BJ (cell line): ENCODE measurements at regions not wholly inside any gene's neighbourhood (a gene's known extent, or its start where the extent isn't known, plus 50 kb on each side); places are given as distances from the start of the nearest gene placed in this dataset.
A peak's percentile ranks its signal among the peaks of the same experiment; 100 is the strongest.

Source experiments
- CTCF ChIA-PET: fragments of 350-600 bp; formaldehyde crosslinking; extraction: SDS; loops from one replicate; lab custom pipeline; 2021; ENCODE audit warnings: antibody characterized with exemption, inconsistent platforms; lab: Yijun Ruan, JAX
- POLR2A ChIA-PET: fragments of 300-600 bp; sonication (Branson Sonifier 250); formaldehyde crosslinking; extraction: SDS; loops from one replicate; lab custom pipeline; 2021; ENCODE audit warnings: antibody characterized with exemption; lab: Charles Lee
- DNase-seq: peaks from one replicate; pipeline ENCODE4 v3.0.0-alpha.2; 2011; ENCODE audit warnings: low read depth
- H3K27me3 ChIP-seq: 2 replicates; pipeline ENCODE4 v1.6.0; 2011; ENCODE audit warnings: low read length; ENCODE audit not compliant: control insufficient read depth, insufficient read depth
- H3K36me3 ChIP-seq: 2 replicates; pipeline ENCODE4 v1.5.1; 2011; ENCODE audit warnings: low read length; ENCODE audit not compliant: control insufficient read depth, insufficient read depth
- H3K4me3 ChIP-seq: 2 replicates; pipeline ENCODE4 v1.5.1; 2011; ENCODE audit warnings: low read depth, mild to moderate bottlenecking, control low read depth, low read length
- TF ChIP-seq, protein P1 (sequence below): IDR thresholded peaks from 2 replicates; pipeline ENCODE4 v1.5.1; 2011; ENCODE audit warnings: low read depth, mild to moderate bottlenecking, control low read depth, inconsistent platforms, low read length, moderate library complexity; ENCODE audit not compliant: insufficient read depth

DNA sequence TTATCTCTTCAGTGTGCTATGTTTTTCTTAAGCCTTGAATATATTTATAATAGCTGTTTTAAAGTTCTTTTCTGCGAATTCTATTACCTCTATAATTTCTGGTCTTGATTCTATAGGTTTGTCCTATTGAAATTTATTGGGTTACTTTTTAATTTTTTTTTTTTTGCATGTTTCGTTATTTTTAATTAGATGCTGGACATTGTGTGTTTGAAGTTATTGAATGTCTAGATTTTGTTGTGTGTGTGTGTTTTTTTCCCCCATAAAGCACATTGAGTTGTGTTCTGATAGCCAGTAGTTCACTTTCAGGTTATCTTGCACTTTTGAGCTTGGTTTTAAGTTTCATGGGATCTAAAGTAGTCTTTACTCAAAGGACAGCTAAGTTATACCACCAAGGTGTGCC is 394.9 kb downstream of the RPS24 start:
- ChIA-PET CTCF (interaction anchor here (1.7 kb wide), 1 partner anchor 9 kb away, joined by 5 read pairs; no protein-coding TSS in a partner anchor), POLR2A (no interaction called here)
- DNase-seq: no peak
- no peak overlapping the region for H3K4me3 ChIP-seq
- H3K27me3 ChIP-seq: peaks cover 4% of the 10 kb centered on the region; the same call in 1 of the 2 replicates
- no peaks in the 10 kb centered on the region for H3K36me3 ChIP-seq
- TF ChIP-seq, protein P1, sequence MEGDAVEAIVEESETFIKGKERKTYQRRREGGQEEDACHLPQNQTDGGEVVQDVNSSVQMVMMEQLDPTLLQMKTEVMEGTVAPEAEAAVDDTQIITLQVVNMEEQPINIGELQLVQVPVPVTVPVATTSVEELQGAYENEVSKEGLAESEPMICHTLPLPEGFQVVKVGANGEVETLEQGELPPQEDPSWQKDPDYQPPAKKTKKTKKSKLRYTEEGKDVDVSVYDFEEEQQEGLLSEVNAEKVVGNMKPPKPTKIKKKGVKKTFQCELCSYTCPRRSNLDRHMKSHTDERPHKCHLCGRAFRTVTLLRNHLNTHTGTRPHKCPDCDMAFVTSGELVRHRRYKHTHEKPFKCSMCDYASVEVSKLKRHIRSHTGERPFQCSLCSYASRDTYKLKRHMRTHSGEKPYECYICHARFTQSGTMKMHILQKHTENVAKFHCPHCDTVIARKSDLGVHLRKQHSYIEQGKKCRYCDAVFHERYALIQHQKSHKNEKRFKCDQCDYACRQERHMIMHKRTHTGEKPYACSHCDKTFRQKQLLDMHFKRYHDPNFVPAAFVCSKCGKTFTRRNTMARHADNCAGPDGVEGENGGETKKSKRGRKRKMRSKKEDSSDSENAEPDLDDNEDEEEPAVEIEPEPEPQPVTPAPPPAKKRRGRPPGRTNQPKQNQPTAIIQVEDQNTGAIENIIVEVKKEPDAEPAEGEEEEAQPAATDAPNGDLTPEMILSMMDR: no peak

DNA sequence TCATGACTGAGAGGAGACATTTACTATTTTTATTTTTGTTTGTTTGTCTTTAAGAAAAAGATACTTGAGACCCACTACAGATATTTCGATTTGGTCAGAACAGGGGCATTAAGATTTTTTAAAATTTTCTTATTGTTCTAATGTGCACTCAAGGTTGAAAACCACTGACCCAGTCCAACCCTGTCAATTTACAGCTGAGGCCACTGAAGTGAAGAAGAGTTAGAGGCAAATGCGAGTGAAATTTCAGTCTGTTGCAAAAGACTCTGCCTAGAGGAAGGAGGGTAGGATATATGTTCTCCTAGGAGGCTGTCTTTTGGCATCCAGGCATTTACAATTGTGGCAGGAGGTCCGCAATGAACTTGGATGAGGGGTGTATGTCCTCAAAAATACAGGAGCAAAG is 396.3 kb downstream of the RPS24 start:
- TF ChIP-seq, protein P1: no peak
- Histone ChIP-seq H3K4me3 (no peak overlapping the region), H3K36me3 (no peaks in the 10 kb centered on the region), H3K27me3 (peaks cover 4% of the 10 kb centered on the region; the same call in 1 of the 2 replicates)
- POLR2A ChIA-PET: no interaction called here
- no peak for DNase-seq
- CTCF ChIA-PET: interaction anchor here (1.7 kb wide), 1 partner anchor 11 kb away, joined by 5 read pairs; no protein-coding TSS in a partner anchor

DNA sequence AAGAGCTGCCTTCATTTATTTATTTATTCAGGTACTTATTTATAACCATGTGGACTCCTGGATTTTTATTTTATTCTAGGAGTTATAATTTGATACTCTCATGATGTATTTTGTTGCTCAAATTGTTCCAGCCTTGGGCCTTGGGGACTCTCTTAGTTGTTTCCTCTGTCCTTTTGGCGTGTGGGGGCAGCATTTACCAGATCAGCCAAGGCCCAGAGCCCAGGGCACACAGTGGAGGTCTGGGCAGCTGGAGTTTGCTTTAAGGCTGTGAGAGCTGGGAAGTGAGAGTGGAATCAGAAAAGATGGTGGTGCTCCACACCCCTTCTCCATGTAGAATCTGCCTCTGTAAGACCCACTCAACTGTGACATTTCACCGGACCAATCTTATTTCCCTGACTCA is 398.9 kb downstream of the RPS24 start:
- TF ChIP-seq, protein P1: peak; percentile 26
- DNase-seq: no peak
- Histone ChIP-seq H3K27me3 (peaks cover 7% of the 10 kb centered on the region), H3K4me3 (no peak overlapping the region), H3K36me3 (no peaks in the 10 kb centered on the region)
- CTCF ChIA-PET: interaction anchor here (0.6 to 1.6 kb wide), 5 partner anchors 16 to 765 kb away, joined by 3 to 5 read pairs (median 3); no protein-coding TSS in a partner anchor
- POLR2A ChIA-PET: no interaction called here

DNA sequence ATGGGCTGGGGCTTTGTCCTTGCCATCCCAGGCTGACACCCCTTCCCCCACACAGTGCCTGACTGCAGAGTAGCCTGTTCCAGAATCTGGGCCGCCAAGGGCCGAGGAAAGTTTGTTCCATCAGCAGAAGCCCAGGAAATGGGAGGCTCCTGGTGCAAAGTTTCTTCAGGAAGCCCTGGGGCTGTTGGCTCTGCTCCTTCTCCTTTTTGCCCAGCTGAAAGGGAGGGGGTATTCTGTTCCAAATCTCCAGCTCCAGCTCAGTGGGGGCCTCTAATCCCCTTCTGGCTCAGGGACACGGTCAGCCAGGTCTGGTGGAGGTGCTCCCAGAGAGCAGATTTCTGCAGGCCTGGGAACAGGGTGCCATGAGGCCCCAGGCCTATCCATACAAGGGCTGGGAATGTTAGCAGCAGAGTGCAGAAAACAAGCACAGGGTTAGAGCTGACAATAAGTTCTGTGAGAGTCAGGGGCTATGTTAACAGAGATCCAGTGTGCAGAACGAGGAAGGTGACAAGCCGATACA is 399.5 kb downstream of the RPS24 start:
- DNase-seq: no peak
- POLR2A ChIA-PET: no interaction called here
- Histone ChIP-seq H3K27me3 (peaks cover 7% of the 10 kb centered on the region), H3K36me3 (no peaks in the 10 kb centered on the region), H3K4me3 (no peak overlapping the region)
- TF ChIP-seq, protein P1: no peak
- CTCF ChIA-PET: interaction anchor here (0.9 to 1.6 kb wide), 4 partner anchors 16 to 764 kb away, joined by 3 to 5 read pairs (median 4); no protein-coding TSS in a partner anchor

DNA sequence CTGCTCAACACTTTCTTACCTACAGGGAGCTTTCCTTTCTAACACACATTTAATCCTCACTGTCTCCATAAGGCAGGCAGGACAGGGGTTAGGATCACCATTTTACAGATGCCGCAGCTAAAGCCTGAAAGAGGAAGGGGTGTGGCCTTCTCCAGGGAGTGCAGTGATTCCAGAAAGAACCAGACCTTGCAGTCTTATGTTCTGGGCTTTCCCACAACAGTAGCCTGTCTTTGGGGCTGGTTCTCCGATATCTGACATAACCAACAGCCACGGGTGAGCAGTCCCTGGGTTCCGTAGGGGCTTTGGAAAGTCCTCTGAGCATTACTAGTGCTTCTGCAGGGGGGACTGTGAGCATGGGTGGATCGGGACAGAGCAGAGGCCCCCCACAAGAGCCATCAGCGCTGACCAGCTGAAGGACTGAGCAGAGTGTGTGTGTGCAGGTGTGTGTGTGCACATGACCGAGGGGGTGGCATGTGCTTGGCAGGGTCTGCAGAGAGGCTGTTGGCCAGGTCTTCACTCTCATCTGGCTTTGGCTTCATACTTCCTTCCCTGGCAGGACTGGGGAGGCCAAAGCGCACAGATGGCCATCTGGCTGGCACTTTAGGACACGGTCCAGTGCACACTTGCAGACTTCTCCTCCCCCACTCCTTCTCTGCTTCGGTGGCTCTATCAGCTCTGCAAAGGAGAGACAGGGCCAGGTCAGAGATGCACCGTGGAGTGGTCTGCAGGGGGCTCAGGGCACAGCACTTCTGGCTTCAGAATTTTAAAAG is 400.3 kb downstream of the RPS24 start:
- no peak for DNase-seq
- CTCF ChIA-PET: interaction anchor here (0.7 to 1.2 kb wide), 3 partner anchors 53 to 764 kb away, joined by 3 to 4 read pairs (median 3); no protein-coding TSS in a partner anchor
- POLR2A ChIA-PET: no interaction called here
- Histone ChIP-seq H3K4me3 (no peak overlapping the region), H3K36me3 (no peaks in the 10 kb centered on the region), H3K27me3 (peaks cover 6% of the 10 kb centered on the region)
- TF ChIP-seq, protein P1: no peak
